Mucosa of stomach (tissue), 1 donor: ENCODE measurements at regions not wholly inside any gene's neighbourhood (a gene's known extent, or its start where the extent isn't known, plus 50 kb on each side); places are given as distances from the start of the nearest gene placed in this dataset.

Experiments used
- H3K27me3 ChIP-seq: one replicate; pipeline ENCODE4 v1.7.0; 2013; ENCODE audit warnings: mild to moderate bottlenecking, low read length; ENCODE audit not compliant: control insufficient read depth, insufficient read depth
- H3K36me3 ChIP-seq: one replicate; pipeline ENCODE4 v1.7.0; 2013; ENCODE audit warnings: low read length; ENCODE audit not compliant: control insufficient read depth, insufficient read depth
- H3K4me1 ChIP-seq: one replicate; pipeline ENCODE4 v1.7.0; 2013; ENCODE audit warnings: mild to moderate bottlenecking, low read length; ENCODE audit not compliant: control insufficient read depth, insufficient read depth
- H3K4me3 ChIP-seq: one replicate; pipeline ENCODE4 v1.7.0; 2013; ENCODE audit warnings: low read length
- H3K9ac ChIP-seq: one replicate; pipeline ENCODE4 v1.7.0; 2013; ENCODE audit warnings: mild to moderate bottlenecking, low read length, moderate library complexity
- H3K9me3 ChIP-seq: one replicate; pipeline ENCODE4 v1.7.0; 2013; ENCODE audit warnings: mild to moderate bottlenecking, low read length, moderate library complexity; ENCODE audit not compliant: control insufficient read depth
- donor health status: Pancreatic carcinoma.

DNA sequence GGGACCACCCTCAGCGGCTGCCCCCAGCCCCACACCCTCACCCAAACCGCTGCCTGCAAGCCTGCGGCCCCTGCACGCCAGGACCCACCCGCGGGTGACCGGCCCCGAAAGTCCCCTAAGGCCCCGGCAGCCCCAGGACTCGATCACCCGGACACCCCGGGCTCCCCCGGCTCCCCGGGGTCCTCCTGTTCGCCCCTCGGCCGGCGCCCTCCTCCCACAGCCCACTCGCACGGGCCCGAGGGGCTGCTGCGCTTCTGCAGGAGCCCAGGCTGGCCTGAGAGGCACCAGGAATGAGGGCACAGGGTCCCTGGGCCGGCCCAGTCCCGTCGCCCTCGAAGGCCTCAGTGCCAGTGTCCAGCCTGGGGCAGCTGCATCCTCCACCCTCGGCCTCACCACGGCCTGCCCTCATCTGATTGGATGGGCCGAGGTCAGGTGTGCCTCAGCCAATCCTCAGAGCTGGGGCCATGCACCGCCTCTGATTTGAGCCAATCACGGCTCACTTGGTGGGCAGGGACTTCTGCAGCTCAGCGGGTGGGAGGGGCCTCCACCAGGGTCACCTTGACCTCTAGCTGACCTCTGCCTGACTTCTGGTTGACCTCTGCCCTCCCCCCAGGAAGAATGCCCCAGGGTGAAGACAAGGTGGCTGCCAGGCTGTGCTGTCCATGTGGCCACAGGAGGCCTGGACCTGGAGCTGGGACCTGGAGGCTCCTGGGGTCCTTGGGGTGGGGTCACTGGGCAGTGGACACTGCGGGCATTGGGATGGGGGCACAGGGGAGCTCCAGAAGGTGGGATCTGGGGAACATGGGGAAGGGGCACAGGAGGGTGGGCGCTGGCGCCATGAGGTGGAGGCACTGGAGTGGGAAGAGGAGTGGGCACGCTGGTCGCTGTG, 97.6 kb upstream of the NKX1-1 start:
- Histone ChIP-seq H3K36me3 (no peaks in the 10 kb centered on the region), H3K9ac (no peak overlapping the region), H3K4me3 (no peak overlapping the region), H3K9me3 (no peaks in the 10 kb centered on the region), H3K27me3 (peaks cover 12% of the 10 kb centered on the region), H3K4me1 (no peaks in the 10 kb centered on the region)

DNA sequence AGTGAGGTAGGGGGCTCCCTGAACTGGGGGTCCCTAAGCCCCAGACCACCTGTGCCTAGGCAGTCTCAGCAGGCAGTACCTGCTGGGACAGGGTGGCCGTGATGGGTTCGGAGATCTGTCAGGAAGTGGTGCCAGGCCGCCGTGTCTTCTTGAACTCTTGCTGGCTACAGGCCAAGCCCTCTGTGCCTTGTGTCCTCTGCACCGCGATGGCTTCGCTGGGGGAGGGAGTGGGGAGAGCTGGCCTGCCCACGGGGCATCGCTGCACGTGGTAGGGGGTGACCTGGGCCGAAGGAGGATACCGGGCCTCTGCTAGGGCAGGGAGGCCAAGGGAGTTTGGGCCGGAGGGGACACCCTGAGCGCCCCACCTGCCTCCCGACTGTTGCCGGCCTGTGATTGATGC, 96.7 kb upstream of the NKX1-1 start:
- H3K4me1 ChIP-seq, result no peaks in the 10 kb centered on the region
- H3K36me3 ChIP-seq, result no peaks in the 10 kb centered on the region
- H3K9ac ChIP-seq, result no peak overlapping the region
- H3K27me3 ChIP-seq, result peaks cover 11% of the 10 kb centered on the region
- H3K9me3 ChIP-seq, result no peaks in the 10 kb centered on the region
- H3K4me3 ChIP-seq, result no peak overlapping the region

DNA sequence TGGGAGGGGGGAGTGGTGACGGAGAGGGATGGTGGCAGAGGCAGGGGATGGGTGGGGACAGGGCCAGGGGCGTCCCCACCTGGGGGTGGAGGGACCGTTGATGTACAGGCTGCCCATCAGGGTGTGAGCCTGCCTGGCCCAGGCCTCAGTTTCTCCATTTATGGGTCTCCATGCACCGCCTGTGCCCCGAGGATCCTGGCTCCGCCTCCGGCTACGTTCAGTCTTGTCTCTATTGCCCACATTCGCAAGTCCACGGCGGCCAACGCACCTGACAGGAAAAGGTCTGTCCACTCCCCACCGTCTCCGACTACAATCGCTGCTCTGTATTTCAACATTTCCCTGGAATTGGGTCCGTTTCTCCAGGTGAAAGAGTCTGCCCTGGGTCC, 96.3 kb upstream of the NKX1-1 start:
- H3K4me3 ChIP-seq, result no peak overlapping the region
- peaks cover 11% of the 10 kb centered on the region for H3K27me3 ChIP-seq
- no peaks in the 10 kb centered on the region for H3K4me1 ChIP-seq
- H3K9me3 ChIP-seq, result no peaks in the 10 kb centered on the region
- H3K36me3 ChIP-seq, result no peaks in the 10 kb centered on the region
- no peak overlapping the region for H3K9ac ChIP-seq

DNA sequence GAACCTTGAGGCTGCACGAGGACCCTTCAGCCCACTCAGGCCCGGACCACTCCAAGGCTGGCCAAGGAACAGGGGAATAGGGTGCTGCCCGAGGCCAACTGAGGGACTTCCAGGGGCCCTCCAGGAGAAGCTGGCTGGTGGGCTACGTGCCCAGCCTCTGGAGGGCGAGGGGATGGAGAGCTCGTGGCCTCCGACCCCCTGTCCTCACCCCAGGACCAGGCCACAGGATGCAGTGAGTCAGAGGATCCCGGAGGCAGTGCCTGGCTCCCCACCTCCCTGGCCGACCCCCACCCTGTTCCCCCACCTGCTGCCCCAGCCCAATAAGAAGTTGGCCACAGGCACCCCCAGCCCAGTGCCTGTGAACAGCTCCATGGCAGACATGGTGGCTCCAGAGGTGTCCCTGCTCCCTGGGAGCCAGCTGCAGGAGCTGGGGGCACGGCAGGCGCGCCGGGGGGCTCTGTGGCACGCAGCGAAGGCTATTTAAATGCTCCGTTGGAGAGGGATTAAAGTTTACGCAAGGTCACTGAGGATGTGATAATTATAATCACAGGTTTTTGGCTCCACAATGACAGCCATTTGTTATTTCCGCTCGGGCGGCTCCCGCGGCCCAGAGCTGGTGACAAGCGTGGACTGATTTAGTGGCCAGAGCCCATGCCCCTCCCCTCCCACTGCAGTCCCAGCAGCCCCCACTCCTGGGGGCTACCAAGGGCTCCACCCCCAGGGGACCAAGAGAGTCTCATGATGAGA, 95.7 kb upstream of the NKX1-1 start:
- H3K4me1 ChIP-seq, result no peaks in the 10 kb centered on the region
- no peaks in the 10 kb centered on the region for H3K36me3 ChIP-seq
- H3K27me3 ChIP-seq, result peaks cover 11% of the 10 kb centered on the region
- H3K4me3 ChIP-seq, result no peak overlapping the region
- no peak overlapping the region for H3K9ac ChIP-seq
- no peaks in the 10 kb centered on the region for H3K9me3 ChIP-seq

DNA sequence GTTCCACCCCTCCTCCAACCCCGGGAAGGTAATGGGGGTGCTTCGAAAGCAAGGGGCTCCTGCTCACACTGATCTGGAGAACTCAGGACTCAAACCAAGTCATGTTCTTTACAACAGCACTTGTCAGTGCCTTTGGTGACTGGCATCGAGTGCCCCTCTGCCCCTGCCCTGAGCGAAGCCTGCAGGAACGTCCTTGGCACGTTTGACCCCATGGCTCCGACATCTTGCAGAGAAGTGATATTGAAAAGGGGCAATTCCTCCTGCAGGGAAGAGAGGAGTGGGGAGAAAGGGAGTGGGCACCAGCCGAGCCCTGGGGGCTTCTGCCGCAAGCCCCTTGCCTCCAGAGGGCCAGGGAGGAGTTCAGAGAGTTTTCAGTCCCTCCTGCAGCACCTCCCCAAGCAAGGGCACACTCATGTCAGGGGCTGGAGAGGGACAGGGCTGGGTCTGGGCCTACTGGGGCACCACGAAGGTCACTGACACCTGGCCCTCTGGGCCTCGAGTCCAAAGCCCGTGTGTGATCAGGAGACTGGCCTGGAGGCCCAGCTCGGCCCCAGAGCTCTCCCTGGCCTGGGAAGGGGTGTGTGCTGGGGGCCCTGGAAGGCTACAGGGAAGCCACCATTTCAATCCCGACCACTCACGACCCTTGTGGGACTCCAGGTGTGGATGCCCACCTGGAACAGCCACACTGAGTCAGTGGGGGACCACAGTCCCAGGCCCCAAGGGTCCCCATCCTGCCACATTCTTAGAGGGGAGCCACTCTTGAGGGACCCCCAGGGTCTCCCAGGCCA, 94.9 kb upstream of the NKX1-1 start:
- Histone ChIP-seq H3K9ac (no peak overlapping the region), H3K9me3 (no peaks in the 10 kb centered on the region), H3K4me3 (no peak overlapping the region), H3K4me1 (no peaks in the 10 kb centered on the region), H3K36me3 (no peaks in the 10 kb centered on the region), H3K27me3 (peaks cover 11% of the 10 kb centered on the region)

DNA sequence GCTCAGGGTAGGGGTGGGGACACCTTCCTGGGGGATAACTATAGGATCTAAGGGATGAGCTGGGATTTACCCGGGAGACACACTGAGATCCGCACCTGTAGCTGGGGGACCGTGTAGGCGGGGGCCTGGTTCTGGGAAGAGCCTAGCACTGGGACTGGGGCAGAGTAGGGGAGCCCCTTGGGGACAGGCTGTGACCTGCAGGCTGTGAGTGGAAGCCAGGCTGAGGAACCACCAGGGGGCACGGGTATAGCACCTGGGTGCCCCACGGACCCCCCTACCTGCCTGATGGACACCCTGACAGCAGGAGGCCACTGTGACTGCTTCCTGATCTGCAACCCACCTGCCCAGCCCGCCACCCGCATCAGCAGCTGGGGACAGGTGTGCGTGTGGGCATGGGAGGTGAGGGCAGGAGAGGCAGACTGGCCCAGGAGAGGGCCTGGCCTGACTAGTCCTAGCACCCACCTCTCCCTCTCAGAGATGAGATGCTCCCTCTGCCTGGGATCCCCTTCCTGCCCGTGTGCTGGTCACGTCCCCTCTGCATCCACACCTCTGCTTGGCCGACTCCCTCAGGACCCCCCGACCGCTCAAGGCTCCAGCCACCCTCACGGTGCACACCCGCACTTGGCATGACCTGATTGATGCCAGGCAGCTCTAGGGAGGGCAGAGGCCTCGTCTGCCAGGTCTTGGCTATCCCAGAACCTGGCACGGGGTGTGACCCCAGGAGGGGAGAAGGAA, 94.2 kb upstream of the NKX1-1 start:
- Histone ChIP-seq H3K4me3 (no peak overlapping the region), H3K9me3 (no peaks in the 10 kb centered on the region), H3K9ac (no peak overlapping the region), H3K36me3 (no peaks in the 10 kb centered on the region), H3K27me3 (peaks cover 11% of the 10 kb centered on the region), H3K4me1 (no peaks in the 10 kb centered on the region)

DNA sequence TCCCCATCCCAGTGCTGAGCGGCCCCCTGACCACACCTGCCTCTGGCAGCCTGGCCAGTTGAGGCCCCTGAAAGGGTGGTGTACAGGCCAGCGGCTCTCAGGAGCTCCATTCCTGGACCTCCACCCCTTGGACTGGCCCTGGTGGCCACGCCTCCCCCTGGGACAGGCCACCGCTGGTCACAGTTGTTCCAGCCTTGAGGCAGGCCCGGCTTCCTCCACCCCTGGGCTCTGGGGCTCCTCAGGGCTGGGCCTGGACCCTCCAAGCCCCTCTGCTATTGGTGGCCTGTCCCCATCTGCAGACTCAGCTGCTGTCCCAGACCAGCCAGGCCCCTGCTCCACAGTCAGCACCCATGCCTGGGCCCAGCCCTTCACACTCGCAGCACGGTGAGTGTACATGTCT, 93.2 kb upstream of the NKX1-1 start:
- Histone ChIP-seq H3K27me3 (peaks cover 11% of the 10 kb centered on the region), H3K9ac (no peak overlapping the region), H3K9me3 (no peaks in the 10 kb centered on the region), H3K4me3 (no peak overlapping the region), H3K4me1 (no peaks in the 10 kb centered on the region), H3K36me3 (no peaks in the 10 kb centered on the region)

DNA sequence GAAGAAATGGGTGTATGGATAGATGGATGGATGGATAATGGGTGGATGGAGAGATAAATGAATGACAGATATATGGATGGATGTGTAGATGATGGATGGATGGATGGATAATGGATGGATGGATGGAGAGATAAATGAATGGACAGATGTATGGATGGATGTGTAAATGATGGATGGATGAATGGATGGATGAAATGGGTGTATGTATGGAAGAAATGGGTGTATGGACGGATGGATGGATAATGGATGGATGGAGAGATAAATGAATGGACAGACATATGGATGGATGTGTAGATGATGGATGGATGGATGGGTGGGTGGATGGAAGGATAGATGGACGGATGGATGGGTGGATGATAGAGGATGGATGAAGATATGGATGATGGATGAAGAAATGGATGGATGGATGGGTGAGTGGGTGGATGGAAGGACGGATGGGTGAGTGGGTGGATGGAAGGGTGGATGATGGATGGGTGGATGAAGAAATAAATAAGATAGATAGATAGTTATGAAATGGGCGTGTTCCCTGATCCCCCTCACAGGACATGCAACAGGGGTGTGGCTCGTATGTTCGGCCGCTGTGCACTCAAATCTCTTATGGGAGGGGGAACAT, 91.1 kb upstream of the NKX1-1 start:
- Histone ChIP-seq H3K27me3 (peaks cover 5% of the 10 kb centered on the region), H3K4me1 (no peaks in the 10 kb centered on the region), H3K36me3 (no peaks in the 10 kb centered on the region), H3K9ac (no peak overlapping the region), H3K9me3 (no peaks in the 10 kb centered on the region), H3K4me3 (no peak overlapping the region)

DNA sequence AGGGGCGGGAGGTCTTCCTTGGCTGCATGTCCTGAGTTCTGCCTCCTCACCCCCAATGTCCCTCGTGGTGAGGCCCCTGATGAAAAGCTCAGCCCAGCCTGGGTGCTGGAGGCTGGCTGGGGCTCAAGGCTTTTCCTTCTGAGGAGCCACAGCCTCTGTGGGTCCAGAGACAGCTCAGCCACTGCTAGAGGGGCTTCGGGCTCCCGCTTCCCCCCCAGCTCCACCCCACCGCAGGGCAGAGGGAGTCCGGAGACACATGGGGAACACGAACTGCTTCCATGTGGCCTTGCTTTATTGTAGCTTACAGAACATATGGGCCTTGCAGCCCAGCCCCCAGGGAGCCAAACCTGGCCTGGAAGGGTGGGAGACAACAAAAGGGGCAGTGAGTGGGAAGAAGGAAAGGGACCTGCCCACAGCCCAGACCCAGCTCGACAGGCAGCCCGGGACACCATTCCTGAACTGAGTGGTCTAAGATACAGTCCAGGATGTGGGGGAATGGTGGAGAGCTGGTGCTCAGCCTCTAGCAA, 89.9 kb upstream of the NKX1-1 start:
- no peaks in the 10 kb centered on the region for H3K4me1 ChIP-seq
- H3K27me3 ChIP-seq, result peaks cover 3% of the 10 kb centered on the region
- H3K36me3 ChIP-seq, result no peaks in the 10 kb centered on the region
- no peaks in the 10 kb centered on the region for H3K9me3 ChIP-seq
- no peak overlapping the region for H3K9ac ChIP-seq
- no peak overlapping the region for H3K4me3 ChIP-seq

DNA sequence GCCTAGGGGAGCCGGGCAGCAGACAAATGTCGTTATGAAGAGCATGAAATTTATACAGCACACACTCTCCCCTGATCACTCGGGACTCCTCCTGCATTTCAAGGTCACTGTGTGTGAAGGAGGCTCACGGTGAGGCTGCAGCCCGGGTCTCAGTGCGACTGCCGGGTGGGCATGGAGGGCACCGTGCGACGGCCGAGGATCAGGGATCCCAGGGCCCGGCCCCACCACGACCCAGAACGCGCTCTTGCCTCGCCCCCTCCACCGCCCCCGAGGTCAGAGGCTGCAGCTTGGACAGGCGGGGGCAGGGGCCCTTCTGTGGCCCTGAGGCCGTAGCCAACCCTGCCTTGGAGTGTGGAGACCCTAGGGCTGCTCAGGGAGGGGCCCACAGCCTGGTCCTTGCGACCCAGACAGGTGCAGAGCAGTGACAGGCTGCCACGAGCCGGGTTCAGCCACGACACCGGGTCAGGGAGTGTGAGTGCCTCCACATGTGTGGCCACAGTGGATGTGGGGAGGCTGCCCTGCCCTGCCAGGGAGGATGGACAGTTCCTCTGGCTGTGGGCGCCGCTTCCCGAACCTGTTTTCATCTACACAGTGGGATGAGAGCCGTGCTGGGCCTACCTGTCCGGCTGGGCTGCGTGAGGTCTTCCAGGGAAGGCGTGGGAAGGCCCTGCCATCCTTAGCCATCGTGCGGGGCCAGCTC, 89.3 kb upstream of the NKX1-1 start:
- Histone ChIP-seq H3K27me3 (peaks cover 3% of the 10 kb centered on the region), H3K9me3 (no peaks in the 10 kb centered on the region), H3K36me3 (no peaks in the 10 kb centered on the region), H3K4me3 (no peak overlapping the region), H3K9ac (no peak overlapping the region), H3K4me1 (no peaks in the 10 kb centered on the region)
